Stimulated activated CD4-positive, alpha-beta T cell treated with anti-CD3 and anti-CD28 coated beads, TNF-alpha, amount 100 ng/mL, for 4 hours (primary cell): ENCODE measurements at regions not wholly inside any gene's neighbourhood (a gene's known extent, or its start where the extent isn't known, plus 50 kb on each side); places are given as distances from the start of the nearest gene placed in this dataset.

Source experiments
- DNase-seq, 3 experiments: peaks; one replicate each; pipeline ENCODE4 v3.0.0-alpha.2; 2020; ENCODE audit warnings: low read depth in 3 of 3

DNA sequence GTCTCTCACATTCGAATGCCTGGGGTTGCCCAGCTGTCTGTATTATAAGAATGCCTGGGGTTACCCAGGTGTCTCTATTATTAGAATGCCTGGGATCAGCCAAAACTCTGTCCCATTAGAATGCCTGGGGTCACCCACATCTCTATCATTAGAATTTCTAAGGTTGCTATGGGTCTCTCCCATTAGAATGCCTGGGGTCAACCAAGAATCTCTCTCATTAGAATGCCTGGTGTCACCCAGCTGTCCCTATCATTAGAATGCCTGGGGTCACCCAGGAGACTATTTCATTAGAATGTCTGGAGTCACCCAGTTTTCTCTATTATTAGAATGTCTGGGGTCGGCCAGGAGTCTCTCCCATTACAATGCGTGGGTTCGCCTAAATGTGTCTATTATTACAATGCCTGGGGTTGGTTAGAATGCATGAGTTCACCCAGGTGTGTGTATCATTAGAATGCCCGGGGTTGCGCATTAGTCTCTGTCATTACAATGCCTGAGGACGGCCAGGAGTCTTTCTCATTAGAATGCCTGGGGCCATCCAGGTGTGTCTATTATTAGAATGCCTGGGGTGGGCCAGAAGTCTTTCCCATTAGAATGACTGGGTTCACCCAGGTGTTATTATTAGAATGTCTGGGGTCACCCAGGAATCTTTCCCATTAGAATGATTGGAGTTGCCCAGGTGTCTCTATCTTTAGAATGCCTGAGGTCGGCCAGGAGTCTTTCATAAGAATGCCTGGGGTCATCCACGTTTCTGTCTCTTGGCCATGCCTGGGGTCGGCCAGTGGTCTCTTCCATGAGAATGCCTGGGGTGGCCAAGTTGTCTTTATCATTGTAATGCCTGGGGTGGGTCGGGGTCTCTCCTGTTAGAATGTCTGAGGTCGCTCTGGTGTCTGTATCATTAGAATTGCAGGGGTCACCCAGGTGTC lies 59.6 kb downstream of the RNF187 start:
- DNase-seq = no peak

DNA sequence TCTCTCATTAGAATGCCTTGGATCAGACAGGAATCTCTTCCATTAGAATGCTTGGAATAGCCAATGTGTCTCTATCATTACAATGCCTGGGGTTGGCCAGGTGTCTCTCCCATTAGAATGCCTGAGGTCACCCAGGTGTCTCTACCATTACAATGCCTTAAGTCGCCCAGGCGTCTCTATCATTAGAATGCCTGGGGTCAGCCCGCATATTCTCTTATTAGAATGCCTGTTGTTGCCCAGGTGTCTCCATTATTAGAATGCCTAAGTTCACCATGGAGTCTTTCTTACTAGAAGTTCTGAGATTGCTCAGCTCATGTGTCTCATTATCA lies 60.2 kb downstream of the RNF187 start:
- no peak for DNase-seq

DNA sequence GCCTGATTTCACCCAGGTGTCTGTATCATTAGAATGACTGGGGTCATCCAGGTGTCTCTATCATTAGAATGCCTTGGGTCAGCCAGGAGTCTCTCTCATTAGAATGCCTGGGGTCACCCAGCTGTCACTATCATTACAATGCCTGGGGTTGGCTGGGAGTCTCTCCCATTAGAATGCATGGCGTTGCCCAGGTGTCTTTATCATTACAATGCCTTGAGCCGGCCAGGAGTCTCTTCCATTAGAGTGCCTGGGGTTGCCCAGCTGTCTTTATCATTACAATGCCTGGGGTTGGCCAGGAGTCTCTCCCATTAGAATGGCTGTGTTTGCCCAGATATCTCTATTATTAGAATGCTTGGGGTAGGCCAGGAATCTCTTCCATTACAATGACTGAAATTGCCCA lies 61.6 kb downstream of the RNF187 start:
- DNase-seq = no peak

DNA sequence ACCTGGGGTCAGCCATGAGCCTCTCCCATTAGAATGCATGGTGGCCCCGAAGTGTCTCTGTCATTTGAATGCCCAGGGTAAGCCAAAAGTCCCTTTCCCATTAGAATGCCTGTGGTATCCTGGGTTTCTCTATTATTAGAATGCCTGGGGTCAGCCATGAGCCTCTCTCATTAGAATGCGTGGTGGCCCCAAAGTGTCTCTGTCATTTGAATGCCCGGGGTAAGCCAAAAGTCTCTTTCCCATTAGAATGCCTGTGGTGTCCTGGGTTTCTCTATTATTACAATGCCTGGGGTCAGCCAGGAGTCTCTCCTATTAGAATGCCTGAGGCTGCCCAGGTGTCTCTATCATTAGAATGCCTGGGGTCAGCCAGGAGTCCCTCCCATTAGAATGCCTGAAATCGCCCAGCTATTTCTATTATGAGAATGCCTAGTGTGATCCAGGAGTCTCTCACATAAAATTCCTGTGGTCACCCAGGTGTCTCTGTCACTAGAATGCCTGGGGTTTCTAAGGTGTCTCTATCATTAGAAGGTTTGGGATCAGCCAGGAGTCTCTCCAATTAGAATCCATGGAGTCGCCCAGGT lies 65.5 kb downstream of the RNF187 start:
- no peak for DNase-seq

DNA sequence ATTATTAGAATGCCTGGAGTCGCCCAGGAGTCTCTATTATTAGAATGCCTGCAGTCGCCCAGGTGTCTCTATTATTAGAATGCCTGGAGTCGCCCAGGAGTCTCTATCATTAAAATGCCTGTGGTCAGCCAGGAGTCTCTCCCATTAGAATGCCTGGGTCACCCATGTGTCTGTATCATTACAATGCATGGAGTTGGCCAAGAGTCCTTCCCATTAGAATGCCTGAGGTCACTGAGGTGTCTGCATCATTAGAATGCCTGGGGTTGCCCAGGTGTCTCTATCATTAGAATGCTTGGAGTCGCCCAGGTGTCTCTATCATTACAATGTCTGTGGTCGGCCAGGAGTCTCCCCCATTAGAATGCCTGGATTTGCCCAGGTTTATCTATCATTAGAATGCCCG lies 66.9 kb downstream of the RNF187 start:
- DNase-seq = no peak

DNA sequence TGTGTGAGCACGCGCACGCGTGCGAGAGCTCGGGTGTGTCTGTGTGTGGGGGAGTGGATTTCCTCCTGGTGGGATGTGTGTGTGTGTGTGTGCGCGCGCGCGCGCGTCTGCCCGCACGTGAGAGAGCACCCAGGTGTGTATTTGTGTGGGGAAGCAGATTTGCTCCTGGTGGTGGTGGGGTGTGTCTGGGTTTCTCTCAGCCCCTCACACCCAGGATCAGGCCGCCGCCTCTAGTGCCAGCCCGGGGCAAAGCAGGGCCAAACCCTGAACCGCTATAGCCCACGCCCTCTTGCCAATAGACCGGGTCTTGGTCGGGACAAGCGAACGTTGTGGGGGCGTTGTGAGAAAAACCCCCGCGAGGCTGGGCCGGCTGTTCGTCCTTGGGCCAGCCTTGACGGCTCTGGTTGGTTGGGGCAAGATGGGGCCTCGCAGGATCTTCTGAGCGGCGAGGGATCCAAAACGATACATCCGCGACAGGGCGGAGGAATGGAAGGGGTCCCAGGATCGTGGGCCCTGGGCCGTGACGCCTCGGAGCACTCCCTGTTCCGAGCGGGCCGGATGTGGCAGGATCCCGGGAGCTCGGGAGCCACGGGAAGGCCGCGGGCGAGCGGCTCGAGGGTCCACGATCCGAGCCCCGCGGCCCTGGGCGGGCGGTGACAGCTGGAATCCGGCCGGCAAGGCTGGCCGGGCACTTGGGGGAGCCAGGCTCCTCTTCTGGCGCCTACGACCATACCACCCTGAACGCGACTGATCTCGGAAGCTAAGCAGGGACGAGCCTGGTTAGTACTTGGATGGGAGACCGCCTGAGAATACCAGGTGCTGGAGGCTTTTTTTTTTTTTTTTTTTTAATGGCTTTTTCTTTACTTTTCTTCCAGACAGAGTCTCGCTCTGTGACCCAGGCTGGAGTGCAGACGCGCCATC lies 68.2 kb downstream of the RNF187 start:
- DNase-seq = no peak

DNA sequence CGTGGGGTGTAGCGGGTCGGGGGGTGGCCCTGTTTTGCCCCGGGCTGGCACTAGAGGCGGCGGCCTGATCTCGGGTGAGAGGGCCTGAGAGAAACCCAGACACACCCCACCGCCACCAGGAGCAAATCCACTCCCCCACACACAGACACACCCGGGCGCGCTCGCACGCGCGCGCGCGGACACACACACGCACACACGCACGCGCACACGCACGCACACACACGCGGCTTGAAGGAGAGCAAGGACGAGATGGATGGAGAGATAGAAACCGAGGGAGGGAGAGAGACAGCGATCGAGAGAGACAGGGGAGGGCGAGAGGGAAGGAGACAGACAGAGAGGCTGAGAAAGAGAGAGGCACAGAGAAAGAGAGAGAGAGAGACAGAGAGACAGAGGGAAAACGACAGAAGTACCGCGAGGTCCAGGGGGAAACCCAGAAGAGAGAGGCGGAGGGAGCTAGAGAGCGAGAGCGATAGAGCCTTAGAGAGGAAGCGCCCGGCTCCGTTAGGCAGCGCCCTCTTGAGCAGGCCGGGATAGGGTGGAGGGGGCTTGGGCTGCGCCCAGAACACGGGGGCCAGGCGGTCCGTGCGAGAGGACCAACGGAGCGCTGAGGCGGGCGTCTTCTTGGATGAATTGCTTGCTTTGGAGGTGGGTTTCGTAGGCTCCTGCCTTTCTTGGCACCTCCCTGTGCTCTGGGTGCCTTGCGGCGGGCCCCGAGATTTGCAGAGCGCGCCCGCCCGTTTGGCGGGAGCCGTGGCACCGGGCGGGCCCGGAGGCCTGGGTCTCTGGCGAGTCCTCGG lies 69.7 kb downstream of the RNF187 start:
- peak in 1 of 3 experiments; percentile 3 for DNase-seq
